ENCODE measurements at regions not wholly inside any gene's neighbourhood (a gene's known extent, or its start where the extent isn't known, plus 50 kb on each side); places are given as distances from the start of the nearest gene placed in this dataset.
"Not testable (repeated sequence)": the region's sequence is repeated elsewhere in the genome, so short reads cannot be mapped to it uniquely, and the experiment has no call there.

DNA sequence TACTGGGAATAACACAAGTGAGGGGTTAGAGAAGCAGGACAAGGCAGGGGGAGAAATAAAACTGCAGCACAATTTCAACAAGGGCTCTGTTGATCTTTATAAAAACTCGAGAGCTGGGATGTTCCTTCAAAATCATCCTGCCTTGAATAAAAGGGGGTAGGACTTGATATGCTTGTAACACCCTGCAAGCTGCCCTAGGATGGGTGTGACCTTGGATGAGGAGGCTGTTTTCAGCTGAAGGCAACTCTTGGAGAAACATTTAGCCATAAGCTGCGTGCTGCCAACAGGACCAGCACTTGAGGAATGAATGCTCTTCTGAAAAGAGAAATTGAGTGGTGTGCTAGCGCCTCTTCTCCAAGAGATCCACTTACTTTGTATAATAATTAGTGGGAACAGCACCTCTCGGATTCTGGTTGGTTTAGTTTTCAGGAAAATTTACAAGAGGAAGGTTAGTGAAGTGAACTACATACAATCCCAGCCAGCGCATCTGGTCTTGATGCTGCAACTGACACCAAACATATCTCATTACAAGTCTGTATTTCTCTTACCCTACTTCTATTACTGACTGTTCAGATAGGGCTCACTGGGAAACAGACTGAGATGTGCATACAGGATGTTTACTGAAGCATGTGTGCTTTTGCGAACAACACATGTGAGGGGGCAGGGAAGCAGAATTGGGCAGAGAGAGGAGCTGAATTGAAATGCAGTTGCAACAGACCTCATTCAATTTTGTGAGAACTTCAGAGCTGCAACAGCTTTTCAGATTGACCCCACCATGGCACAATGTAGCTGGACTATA lies 643.0 kb upstream of the GOLIM4 start:
- DNase-seq, result no peak

DNA sequence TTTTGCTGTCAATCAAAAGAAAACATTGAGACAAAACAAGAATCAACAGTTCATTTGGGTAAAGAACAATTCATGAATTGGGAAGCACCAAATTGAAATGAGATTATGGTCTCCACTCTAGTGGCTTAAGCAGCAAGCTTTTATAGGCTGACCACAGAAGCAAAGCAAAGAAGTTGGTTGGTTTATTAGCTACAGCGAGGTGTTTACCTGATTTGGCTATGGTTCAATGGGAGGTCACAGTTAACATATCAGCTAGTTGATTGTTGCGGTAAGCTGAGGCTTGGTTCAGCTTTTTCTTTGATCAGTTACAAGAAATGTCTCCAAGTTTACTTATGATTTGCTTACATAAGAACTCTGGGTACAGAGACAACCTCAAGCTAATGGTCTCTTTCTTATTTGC lies 640.5 kb upstream of the GOLIM4 start:
- DNase-seq, result no peak

DNA sequence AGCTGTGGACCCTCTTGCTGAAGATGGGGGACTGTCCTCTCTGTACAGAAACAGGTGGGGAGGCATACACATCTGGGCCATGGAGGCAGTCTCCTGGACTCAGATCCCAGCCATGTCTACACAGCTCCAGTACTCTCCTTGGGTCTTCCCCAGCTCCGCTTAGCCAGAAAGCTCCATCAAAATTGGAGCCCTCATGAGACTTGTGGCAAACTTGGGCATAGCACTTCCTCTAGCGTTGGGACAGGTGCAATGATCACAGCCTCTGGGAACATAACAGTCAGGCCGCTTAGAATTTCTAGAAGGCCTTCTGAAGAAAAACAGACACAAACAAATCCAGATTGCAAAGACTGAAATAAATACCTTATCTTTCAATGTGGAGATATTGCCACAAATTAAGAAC lies 634.3 kb upstream of the GOLIM4 start:
- DNase-seq, result no peak

DNA sequence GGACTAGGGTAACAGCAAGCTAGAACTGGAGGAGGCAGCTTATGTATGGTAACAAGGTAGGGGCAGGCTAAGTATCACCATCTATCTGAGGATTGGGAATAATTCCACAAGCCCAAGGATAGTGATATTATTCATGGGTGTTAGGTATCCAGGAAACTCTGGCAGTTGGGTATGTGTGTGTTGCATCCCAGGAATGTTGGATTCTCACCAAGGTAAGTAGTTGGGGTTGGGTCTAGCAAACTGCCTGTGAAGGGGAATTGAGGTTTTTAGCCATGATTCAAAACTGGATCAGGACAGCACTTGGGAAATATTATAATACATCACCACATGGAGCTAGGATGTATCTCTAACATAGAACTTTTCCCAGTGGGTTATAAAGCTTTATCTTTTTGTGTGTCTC lies 626.4 kb upstream of the GOLIM4 start:
- no peak for DNase-seq

DNA sequence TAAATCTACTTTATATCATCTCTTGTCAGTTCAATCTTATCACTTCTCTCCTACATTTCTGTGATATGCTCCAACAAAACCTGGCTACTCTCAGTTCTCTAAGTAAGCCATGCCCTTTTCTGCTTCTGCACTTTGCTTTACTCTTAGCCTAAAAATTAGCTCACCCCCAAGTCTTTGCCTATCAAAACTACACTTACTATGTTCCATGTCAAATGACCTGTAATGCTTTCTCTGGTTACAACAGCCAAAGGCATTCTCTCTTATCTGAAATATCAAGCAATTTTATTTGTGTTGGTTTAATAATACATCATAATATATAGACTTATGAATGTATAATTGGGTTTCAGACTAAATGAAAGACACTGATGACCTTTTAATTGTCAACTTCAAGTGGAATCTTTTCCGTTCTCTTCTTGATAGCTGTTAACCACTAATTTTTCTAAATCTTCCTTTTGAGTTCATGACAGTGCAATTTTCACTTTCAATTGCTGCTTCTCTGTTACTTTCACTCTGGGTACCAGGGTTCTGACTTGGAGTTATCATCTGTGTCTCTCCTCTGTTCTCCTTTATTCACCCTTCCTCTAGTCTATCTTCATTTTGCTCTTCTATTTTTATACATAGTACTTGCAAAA lies 619.0 kb upstream of the GOLIM4 start:
- DNase-seq, result no peak

DNA sequence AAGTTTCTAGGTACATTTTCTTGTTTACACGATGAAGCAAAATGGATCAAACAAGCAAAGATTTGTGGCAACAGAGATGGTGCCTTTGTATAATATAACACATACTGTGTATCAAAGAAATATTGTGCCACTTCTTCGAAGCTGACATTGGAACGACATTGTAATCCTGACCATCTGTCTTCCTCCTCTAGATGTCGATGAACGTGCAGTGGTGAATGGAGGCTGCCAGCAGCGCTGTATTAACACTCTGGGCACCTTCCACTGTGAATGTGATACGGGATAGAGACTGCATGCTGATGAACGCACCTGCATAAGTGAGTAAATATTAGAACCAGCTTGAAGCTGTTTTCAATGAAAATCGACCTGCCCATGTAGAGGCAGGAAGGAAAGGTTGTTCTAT lies 613.3 kb upstream of the GOLIM4 start:
- no peak for DNase-seq

DNA sequence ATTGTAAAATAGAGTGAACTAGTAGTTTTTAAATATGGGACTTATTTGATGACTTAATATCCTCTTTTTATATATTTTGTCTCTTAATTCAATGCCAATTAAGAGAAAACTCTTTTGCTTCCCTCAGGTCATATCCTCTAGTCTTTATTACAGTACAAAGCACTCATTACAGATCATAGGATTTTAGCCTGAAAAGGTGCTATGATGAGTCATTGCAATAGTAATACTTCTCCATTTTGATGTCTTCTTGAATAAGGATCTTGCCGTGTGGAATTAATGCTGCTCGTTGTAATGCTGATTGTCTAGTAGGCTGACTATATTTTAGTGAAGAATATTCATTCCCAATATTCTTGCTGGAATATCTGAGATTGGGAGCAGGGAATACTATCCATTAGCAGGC lies 612.2 kb upstream of the GOLIM4 start:
- DNase-seq, result no peak

DNA sequence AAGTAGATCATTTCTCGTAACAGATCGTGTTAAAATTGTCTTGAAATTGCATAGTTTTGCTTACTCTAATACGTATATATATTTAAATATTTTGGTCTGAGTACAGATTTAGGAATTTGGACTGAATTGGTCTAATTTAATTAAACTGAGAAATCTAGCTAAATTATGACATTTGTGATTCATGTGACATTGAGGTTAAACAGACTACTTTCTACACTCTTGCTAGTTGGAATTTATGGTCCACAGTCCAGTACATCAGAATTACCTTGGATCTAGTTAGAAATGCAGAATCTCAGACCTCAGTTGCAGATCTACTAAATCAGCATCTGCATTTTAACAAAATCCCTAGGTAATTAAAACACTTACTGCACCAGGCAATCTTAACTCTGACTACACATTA lies 609.7 kb upstream of the GOLIM4 start:
- no peak for DNase-seq

DNA sequence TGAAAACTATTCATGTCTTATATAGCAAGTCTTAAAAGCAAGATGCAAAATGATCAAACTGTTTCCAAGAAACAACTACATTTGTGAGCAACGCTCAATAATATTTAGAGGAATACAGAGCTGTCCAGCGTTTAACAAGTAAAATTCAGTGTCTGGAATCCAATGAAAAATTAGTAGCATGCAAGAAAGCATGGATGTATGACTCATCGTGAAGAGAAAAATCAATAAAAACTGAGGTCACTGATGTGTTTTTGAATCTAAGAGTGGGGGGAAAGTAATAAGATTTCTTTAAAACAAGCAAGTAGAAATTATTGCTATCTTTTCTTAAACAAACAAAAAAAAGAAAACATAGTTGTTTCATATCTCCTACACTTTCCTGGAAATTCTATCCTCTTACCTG lies 600.3 kb upstream of the GOLIM4 start:
- DNase-seq, result no peak

DNA sequence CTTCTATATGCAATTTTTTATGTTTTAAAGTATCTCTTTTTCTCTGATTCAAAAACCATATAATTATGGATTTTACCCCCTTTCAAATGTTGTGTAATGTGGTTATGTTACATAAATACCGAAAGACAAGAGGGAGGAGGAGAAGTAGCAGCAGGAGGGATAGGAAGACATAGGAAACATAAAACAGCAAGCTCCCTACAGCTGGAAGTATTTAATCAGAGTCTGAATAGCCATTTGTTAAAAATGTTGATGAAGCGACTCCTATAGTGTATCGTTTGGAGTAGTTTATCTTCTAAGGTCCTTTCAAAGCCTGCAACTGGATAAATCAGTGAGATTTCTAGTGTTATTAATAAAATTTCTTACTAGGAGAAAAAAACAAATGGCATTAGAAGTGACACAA lies 598.1 kb upstream of the GOLIM4 start:
- no peak for DNase-seq

DNA sequence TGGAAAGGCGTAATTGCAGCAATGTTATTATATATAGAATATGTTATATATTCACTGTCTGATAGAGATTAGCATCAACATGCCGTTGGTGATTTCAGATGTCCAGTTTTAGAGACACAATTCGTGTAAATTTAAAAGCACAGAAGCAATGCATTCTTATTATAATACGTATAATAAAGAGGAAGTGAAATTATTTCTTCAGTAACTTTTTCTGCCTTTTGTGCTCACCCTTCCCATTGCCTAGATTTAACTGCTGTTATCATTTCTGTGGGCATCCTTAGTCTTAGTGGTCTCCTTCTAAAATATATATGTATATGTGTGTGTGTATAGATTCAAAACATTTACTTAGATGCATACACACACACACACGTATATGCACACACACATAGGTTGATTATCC lies 592.5 kb upstream of the GOLIM4 start:
- no peak for DNase-seq

DNA sequence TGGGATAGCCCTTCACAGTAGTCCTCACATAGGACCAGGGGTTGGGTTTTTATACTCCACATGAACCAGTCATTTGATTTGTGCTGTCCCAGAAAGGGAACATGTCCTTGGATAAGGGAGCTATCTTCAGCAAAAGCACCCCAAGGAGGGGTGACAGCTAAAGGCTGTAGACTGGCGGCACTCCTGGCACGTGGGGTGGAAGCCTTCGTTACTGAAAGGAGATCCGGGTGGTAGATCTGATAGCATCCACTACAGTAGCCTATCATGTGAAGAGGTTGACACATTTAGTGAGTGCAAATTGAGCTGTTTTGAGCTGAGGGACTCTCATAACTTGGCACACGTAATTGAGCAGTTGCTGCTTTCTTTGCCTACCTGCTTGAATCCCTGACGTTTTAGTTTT lies 588.8 kb upstream of the GOLIM4 start:
- DNase-seq, result no peak

DNA sequence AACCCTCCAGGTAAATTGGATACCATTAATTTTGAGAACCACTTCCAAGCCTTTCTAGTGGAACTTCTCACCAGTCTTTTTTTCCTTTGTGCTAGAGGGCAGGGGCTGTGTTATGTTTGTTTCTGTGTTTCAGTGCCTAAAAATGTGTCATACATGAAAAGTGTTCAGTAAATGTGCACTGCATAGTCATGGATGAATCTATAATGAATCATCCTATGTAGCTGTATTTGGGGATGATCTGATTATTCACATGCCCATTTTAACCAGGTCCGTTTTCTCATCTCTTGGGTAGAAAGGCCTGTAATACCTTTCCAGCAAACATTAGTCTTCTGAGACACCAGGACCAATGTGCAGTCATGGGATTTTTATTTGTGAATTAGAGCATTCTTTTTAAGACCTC lies 583.0 kb upstream of the GOLIM4 start:
- no peak for DNase-seq

DNA sequence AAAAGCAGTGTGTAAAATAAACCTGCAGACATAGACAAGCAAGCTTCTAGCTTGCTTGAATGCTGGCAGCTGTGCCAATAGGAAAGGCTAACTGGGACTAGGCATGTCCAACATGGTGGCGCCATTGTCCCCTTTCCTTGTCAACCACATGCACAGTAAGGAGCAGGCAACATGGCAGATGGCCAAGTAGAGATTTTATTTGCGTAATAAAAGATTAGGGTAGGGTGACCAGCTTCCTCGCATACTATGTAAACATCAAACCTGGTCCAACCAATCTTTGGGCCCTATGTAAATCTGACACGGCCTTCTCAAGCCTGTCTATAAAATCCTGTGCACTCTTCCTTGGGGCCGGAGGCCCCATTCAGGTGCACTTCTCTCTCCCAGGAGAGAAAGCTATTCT lies 575.4 kb upstream of the GOLIM4 start:
- no peak for DNase-seq

DNA sequence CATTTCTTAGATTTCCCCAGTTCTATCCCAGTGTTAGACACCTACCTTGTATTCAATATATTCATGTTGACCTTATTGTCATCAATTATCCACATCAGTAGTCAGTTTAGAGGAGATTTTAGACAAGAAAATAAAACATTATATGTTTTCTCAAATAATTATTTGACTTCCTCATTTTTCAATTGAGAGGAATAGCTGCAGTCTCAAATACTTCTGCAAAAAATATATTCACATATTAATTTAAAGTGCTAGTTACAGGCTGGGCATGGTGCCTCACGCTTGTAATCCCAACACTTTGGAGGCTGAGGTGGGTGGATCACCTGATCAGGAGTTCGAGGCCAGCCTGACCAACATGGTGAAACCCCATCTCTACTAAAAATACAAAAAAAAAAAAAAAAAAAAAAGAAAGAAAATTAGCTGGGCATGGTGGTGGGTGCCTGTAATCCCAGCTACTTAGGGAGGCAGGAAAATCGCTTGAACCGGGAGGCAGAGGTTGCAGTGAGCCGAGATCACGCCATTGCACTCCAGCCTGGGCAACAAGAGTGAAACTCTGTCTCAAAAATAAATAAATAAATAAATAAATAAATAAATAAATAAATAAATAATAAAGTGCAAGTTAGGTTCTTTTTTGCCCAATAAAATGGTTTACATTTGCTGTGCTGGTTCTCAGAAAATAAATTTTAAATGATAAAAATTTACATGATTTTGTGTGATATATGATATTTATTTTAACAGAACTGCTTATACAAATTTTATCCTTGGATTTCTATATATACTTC lies 565.3 kb upstream of the GOLIM4 start:
- DNase-seq, result not testable (repeated sequence)

DNA sequence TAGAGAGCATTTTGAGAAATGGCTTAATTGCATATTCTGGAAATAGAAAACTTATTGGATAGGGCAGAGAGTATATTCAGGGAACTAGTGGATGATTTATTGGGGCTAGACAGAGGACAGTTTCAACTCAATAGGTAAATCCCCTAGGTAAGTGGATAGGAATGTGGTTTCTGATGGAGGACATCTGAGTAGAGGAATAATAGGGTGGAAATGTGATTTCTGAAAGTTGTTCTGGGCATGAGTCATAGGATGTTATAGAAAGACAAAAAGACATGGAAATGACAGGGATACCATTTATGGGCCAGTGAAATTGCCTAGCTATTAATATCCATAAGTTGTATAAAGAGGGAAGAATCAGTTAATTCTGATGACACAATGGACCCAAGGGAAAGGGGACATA lies 563.3 kb upstream of the GOLIM4 start:
- no peak for DNase-seq

DNA sequence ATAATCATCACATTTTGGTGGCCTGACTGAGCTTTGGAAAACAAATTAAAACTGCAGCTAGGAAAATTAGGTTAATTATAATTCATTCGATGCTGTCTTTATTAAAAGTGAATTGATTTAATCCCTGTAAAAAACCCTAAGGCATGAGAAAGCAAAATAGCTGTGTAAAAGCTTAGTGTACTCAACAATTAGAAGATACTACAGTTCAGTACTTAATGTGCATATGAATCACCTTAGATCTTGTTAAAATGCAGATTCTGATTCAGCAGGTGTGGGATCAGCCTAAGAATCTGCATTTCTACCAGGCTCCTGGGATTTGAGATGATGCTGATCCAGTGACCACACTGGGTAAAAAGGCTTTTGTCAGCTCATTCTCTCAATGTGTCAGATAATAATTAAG lies 559.9 kb upstream of the GOLIM4 start:
- no peak for DNase-seq

DNA sequence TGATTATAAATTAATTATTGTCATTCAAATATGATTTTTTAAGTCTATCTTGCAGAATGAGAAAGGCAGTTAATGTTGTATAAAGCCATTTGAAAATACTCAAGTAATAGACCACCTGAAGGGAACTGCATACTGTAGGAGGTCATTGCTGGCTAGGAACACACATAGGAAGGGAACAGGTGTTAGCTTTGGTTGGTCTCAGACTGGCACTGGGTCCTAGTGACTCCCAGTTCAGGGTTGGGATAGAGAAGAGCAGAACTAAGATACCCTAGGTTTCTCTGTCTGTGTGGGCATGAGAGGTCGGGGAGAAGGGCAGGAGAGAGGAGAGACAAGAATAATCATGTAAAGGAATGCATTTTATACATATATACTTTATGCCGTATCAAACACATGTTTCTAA lies 559.0 kb upstream of the GOLIM4 start:
- no peak for DNase-seq

DNA sequence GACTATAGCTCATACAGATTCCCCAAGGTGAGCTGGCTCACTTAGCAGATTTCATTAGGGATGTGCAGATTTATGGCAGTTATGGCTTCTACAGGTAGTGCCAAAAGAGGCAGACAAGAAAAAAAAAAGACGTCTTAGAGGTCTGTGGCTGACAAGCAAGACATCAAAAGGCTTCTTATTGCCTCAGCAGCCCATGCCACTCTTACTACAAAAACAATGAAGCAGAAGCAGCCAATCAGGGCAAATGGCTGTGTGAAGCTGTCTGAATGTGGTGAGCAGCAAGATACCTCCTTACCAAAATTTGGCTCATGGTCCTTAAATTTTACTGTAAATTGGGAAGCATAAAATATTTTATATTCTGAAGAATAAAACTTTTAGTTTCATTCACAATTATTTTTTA lies 557.5 kb upstream of the GOLIM4 start:
- no peak for DNase-seq

DNA sequence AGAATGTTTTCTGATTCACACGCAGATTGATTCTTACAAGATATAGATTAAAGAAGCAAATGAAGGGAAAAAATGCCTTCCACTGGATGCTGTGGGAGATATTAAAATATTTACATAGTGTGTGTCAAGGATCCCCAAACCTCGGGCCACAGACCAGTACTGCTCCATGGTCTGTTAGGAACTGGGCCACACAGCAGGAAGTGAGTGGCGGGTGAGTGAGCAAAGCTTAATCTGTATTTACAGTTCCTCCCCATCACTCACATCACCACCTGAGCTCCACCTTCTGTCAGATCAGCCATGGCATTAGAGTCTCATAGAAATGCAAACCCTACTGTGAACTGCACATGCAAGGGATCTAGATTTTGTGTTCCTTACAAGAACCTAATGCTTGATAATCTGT lies 552.6 kb upstream of the GOLIM4 start:
- no peak for DNase-seq

DNA sequence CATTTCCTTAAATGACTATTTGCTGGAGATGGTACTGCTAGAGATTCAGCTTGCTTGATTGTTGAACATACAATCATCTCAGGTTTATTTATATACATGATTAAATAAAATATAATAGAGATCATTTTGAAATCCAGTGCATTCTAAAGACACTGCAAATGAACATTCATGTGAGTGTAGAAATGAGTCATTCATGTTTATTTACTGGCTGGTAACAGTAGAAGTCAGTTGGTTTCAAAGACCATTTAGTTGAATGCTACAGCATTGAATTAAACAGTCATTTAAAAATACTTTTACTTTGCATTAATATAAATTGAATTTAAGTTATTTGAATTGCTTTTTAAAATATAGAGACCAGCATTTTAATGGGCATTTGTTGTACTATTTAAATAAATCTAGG lies 551.9 kb upstream of the GOLIM4 start:
- DNase-seq, result no peak

DNA sequence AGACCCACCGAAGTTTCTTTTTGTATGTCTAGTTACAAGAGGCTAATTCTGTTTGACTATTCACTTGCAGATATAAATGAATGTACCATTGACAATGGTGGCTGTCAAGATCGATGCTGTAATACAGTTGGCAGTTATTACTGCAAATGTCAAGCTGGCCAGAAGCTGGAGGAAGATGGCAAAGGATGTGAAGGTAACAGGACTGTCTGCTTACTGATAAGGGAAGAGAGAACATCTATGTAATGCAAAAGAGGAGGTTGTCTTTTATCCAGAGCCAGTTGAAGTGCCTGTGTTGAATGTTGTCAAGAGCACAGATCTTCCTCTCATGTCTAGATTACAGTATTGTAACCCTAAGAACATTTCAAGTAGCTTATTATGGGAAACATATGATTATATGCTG lies 549.5 kb upstream of the GOLIM4 start:
- no peak for DNase-seq

DNA sequence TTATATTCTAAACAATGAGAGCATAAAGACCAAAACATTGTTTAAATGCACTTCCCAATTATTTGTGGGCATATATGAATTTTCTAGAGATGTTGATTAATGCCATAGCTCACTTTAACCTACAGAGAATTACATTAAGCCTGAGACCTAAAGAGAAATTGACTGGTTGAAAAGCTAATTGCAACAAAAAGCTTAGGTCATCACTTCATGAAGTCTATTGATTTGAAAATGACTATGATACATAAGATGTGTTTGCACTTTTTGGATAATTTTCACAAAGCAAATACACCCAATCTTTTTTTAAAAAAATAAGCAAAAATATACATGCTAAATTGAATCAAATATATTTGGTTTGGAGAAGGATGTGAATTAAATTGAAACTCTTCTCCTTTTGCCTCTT lies 532.8 kb upstream of the GOLIM4 start:
- DNase-seq, result no peak

DNA sequence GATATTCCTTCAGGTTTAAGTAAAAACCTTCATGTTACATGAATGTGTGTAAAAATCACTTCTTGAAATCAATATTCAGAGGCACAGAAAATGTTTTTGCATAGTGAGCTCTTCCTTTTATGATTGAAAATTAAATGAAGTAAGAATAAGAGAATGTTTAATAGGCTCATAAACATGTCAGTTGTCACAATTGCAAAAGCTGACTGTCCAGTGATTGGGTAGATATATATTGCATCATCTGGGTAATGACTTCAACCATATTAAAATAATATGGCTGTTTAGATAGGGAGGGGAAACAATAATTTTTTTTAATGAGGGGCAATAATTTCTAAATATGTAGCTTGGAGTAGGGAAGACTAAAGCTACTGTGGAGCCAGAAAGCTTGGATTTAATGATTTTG lies 529.8 kb upstream of the GOLIM4 start:
- no peak for DNase-seq
